Stimulated activated CD8-positive, alpha-beta memory T cell treated with anti-CD3 and anti-CD28 coated beads, Interleukin-4, amount 100 ng/mL, for 4 hours (primary cell): ENCODE measurements at regions not wholly inside any gene's neighbourhood (a gene's known extent, or its start where the extent isn't known, plus 50 kb on each side); places are given as distances from the start of the nearest gene placed in this dataset.
"Not testable (repeated sequence)": the region's sequence is repeated elsewhere in the genome, so short reads cannot be mapped to it uniquely, and the experiment has no call there.

Experiments
- DNase-seq, 2 donors: peaks; one replicate each; pipeline ENCODE4 v3.0.0-alpha.2; 2020; ENCODE audit warnings: low read depth in 2 of 2, low spot score in 1 of 2

DNA sequence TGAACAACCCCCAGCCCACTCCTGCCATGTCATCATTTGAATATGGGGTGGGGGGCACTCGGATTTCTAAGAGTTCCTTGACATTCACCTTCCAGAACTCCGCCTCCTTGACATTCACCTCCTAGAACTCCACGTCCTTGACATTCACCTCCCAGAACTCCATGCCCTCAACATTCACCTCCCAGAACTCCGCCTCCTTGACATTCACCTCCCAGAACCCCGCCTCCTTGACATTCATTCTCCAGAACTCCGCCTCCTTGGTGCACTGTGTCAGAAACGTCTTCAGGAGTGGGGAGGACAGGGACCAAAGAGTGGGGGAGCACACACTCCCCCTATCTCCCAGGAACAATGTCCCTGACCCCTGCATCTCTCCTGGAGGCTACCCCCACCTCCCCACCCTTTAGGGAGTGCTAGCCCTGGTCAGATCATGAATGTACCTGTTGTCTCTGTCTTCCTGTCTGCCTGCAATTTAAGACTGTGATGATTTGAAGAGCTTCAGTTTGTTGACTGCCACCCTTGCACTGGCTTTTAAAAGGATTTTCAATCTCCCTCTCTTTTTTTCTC is 110.1 kb downstream of the NPTX2 start:
- no peak for DNase-seq

DNA sequence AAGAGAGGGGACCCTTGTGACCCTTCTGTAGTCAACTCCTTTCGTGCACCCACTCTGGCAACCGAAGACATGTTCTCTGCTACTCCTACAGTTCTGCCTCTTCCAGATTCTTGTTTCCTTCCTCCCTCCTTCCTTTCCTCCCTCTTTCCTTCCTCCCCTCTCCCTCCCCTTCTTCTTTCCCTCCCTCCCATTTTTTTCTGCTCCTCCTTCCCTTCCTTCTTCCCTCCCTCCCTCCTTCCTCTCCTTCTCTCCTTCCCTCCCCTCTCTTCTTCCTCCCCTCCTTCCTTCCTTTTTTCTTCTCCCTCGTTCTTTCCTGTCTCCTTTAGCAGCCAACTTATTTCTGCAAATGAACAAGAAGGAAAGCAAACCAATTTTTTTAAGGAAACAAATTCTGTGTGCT is 111.5 kb downstream of the NPTX2 start:
- DNase-seq, result no peak

DNA sequence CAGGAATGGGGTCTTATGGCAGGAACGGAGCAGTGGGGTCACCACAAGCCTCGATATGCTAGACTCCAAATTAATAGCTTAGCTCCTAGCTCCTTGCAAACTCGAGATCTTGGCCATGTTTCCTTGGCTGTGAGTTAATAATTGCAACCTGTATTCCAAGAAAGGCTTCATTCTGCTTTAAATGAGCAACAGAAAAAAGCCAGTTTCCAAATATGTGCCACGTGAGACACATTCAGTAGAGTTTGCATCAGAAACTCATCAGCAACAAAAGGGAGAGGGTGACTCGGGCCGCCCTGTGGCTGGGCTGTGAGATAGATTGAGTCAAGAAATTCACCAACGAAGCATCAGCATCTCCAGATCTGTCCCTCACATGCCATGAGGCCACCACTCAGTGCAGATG is 112.0 kb downstream of the NPTX2 start:
- DNase-seq, result no peak

DNA sequence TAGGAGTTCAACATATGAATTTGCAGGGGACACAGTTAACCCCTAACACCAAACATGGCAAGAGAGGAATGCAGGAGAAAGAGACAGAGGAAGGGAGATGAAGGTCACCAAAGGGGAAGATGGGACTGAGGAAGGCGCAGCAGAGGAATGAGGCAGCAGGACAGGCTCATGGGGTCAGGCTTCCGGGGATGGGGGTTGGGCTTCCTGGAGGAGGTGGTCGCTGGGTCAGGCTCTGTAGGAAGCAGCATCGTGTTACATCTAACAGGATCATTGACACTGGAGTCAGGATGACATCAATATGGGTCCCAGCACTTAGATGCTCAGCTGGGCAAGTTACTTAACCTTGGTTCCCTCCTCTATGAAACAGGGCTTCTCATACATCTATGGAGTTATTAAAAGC is 113.2 kb downstream of the NPTX2 start:
- no peak for DNase-seq

DNA sequence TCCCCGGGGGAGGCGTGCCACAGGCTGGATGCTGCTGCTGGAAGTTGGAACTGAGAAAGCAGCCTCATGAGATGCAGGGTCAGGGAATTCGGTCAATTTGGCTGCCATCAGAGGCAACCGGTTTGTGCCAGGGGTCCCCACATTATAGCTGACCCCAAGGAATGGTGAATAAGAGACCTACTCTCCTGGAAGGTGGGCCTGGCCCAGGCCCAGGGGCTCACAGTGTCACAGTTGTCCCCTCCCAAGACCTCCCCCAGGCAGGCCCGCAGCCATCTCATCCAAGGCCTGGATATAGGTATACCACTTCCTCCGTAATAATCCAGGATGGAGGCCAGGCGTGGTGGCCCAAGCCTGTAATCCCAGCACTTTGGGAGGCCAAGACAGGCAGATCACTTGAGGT is 114.6 kb downstream of the NPTX2 start:
- no peak for DNase-seq

DNA sequence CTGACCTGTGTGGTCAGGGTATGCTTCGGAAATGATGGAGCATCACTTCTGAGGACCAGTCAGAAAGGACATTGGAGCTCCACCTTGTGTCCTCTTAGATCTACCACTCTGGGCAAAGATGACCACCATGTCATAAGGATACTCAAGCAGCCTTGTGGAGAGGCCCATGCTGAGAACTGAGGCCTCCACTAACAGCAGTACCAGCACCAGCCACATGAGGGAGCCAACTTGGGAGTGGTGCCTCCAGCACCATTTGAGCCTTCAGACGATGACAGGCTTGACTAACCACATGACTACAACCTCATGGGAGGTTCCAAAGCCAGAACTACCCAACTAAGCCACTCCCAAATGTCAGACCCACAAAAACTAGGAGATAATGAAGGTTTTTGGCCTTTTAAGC is 116.0 kb downstream of the NPTX2 start:
- peak in 1 of 2 donors; percentile 6 for DNase-seq

DNA sequence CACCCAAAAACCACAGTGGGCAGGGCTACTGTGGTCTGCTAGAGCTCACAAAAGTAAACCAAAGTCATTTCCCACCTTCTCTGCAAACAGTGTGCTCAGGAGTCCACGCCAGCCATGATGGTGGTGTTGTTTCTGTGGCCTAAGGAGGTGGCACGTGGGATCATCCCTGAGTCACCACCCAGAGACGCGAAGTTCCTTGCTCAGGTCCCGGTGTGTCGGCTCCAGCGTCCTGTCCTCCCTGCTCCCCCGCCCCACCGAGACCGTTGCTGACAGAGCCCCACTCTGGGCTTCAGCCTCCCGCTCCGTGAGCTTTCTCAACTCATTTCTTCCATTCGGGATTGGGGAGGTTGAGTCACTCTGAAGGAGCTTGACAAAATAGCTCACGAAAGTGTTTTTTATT is 118.7 kb downstream of the NPTX2 start:
- no peak for DNase-seq

DNA sequence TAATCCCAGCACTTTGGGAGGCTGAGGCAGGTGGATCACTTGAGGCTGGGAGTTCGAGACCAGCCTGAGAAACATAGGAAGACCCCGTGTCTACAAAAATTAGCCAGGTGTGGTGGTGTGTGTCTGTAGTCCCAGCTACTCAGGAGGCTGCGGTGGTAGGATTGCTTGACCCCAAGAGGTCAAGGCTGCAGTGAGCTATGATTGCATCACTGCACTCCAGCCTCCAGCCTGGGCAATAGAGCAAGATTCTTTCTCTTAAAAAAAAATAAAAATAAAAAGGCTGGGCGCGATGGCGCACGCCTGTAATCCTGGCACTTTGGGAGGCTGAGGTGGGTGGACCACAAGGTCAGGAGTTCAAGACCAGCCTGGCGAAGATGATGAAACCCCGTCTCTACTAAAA is 119.4 kb downstream of the NPTX2 start:
- not testable (repeated sequence) for DNase-seq

DNA sequence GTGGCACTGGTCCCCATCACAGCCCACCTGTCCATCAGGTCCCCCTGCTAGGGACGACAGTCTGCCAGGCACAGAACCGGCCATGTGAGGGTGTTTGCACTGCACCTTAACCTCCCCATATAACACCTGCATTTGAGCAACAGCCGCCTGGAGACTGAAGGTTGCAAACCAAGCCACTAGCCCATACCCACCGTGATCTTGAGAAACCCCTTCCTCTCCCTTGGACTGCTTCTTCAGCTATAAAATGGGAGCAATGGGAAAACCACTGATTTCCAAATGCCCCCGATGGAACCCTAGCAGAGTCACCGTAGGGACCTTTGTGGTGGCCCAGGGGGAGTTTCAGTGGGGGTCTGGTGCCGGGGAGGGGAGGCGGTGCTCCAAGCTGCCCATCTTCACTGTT is 120.1 kb downstream of the NPTX2 start:
- no peak for DNase-seq

DNA sequence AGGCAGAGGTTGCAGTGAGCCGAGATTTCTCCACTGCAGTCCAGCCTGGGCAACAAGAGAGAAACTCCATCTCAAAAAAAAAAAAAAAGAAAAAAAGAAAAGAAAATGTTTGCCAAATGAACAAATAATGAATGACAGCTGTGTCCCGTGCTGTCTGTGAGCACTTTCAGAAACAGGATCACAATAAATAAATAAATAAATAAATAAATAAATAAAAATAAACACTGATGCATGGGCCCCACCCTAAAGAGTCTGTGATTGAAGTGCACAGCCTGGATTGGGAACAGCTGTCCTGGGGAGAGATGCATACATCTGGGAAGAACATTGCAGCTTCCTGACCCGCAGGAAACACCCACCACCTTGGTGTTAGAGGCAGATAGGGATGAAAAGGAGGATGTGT is 123.6 kb downstream of the NPTX2 start:
- no peak for DNase-seq

DNA sequence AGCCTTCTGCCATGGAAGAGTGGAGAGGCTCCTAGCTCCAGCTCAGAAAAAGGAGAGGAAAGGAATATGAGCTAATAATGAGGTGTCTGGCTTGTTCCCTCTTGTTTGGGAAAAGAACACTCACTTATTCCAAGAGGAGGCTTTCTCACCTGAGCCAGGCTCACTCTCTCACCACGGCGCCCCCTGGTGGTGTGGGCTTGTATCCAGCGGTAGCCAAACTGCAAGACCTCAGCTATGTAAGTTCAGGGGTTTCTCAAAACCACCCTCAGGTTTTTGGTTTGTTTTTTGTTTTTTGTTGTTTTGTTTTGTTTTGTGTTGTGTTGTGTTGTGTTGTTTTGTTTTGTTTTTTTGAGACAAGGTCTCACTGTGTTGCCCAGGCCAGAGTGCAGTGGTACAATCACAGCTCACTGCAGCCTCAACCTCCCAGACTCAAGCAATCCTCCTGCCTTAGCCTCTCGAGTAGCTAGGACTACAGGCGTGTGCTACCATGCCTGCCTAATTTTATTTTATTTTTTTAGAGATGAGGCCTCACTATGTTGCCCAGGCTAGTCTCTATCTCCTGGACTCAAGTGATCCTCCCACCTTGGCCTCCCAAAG is 124.0 kb downstream of the TMEM130 start:
- peak; percentile 23 to 59 for DNase-seq

DNA sequence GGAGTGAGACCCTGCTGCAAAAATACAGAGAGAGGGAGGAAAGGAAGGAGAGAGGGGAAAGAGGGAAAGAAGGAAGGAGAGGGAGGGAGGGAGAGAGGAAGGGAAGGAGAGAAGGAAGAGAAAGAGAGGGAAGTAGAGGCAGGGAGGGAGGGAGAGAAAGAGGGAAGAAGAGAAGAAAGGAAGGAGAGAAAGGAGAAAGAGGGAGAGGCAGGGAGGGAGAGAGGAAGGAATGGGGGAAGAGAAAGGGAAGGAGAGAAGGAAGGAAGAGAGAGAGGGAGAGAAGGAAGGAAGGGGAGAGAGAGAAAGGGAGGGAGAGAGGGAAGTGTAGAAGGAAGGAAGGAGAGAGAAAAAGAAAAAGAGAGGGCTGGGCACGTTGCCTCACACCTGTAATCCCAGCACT is 121.7 kb downstream of the TMEM130 start:
- DNase-seq, result no peak

DNA sequence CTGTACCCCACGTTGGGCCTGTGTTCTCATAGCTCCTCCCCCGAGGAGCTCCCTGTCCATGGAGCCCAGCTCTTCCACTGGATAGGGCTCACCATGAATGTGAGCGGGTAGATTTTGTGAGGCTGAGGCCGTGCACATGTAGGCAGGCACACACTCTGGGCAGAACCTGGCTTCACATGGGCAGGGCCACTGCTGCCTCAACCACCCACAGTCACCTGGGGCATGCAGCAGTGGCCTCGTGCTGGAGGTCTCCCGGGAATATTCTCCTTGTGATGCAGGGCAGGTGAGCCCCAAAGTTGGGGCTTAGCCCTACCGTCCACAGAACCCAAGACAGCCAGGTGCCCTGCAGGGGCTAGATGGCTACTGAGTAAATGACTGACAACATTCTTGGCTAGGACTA is 116.6 kb downstream of the TMEM130 start:
- DNase-seq, result no peak

DNA sequence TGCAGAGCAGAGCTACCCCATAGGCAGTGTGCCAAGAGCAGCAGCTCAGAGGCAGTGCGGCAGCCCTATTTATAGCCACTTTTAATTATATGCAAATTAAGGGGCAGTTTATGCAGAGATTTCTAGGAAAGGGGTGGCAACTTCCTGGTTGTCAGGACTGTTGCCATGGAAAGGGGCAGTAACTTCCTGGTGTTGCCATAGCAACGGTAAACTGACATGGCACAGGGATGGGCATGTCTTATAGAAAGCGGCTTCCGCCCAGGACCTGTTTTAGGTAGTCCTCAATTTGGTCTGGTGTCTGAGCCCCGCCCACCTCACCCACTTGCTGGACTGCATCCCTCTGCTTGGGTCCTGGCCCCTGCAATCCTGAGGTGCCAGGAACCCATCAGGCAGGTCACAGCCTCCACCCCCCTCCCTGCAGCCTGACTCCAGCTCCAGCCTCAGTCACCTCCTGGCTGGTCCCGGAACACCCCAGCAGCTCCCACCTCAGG is 115.8 kb downstream of the TMEM130 start:
- DNase-seq, result no peak

DNA sequence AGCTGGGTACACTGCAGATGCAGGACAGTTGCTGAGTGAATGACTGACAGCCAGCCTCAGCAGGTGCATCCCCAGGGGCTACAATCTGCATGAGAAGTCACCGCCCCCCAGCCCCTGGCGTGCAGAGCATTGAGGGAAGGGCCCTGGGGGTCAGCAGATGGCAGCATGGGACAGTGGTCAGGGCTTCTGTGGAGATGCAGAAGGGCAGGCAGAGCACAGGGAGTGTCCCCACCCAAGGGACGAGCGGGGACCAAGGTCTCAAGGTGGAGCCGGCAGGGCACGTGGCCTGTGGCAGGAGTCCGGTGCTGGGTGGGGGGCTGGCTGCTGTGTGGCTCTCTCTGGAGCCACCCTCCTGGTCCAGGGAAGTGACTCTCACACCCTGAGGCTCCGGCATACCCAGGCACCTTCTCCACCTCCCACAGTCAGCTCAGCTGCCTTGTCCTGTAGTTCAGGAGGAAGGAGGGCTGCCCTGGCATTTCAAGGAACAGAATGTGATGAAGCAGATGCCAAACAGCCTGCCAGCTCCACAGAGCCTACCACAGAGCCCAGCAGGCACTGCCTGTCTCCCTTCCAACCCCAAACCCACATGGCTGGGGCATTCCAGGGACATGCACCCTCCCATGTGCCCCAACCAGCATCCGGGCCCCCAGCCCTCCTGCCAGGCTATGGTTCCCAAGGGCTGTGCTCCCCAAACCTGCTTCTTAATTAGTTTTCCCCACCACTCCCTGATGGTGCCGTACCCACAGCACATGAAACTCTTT is 114.5 kb downstream of the TMEM130 start:
- DNase-seq, result no peak

DNA sequence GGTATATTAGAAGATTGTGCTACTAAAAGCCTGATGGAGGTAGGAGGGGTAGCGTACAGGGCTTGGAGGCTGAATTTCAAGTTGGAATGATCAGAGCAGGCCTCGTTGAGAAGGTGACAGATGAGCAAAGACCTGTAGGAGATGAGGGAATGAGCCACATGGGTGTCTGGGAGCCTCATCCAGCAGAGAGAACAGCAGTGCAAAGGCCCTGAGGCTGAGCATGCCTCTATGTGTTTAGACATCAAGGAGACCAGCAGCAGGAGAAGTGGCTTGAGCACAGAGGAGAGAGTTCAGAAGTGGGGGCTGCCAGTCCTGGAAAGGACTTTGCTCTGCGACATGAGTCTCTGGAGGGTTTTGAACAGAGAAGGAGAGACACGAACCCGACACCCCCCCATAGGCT is 111.7 kb downstream of the TMEM130 start:
- no peak for DNase-seq

DNA sequence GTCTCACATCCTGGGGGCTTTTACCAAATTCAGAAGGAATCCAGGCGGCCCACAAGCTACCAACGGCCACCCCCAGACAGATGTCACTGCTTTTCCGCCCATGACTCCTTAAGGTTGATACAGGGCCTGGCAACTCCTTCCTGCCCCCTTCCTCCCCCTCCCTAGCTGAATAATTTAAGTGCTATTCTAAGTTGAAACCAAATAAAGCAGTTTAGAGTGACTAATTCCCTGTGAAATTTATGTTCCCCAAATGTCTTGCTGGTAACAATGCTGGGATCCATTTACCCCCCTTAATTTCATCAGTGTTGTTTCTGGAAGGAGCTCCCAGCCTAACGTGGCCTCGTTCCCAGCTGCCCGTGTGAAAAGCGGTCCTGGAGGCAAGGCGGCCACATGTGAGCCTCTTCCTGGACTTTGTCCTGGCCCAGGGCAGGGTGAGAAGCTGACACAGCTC is 109.6 kb downstream of the TMEM130 start:
- DNase-seq, result no peak

DNA sequence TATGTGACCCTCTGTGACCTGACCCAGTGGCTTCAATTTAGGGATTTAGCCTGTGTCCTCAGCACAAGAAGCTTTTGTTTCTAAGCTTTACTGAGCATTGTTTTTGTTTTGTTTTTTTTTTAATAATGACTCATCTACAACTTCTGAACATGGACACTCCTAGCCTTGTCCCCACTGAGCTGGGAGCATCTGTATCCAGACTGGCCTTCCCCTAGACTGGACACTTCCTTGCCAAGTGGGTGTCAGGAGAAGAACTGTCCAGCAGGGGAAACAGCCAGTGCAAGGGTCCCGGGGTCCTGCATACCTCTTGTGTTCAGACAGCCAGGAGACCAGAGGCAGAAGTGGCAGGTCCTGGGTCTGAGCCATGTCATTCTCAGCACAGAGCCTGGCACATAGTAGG is 108.6 kb downstream of the TMEM130 start:
- no peak for DNase-seq

DNA sequence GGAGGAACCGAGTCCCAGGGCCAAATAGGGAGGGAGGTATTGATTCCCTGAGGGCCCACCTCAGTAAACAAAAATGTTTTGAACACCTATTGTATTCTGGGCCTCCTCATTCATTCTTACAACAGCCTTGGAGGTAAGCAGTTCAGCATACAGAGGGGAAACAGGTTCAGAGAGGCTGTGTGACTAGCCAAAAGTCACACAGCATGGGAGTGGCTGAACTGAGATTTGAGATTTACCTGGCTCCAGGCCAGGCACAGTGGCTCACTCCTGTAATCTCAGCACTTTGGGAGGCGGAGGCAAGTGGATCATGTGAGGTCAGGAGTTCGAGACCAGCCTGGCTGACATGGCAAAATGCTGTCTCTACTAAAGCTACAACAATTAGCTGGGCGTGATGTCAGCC is 107.2 kb downstream of the TMEM130 start:
- DNase-seq, result no peak

DNA sequence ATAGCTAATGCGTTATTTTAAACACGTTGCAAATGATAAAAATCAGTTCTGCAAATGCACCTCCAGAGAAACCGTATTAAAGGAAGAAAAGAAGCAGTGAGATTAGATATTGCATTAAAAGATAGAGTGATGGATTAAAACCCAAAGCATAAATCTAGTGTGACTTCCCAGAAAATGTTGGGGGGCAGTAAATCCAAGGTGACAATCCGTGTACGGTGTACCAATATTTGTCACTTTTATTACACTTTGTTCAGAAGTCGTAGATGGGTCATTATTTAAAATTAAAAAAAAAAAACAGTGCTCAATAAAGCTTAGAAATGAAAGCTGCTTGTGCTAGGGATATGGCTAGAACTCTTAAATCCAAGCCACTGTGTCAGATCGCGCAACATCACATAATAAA is 106.4 kb downstream of the TMEM130 start:
- no peak for DNase-seq

DNA sequence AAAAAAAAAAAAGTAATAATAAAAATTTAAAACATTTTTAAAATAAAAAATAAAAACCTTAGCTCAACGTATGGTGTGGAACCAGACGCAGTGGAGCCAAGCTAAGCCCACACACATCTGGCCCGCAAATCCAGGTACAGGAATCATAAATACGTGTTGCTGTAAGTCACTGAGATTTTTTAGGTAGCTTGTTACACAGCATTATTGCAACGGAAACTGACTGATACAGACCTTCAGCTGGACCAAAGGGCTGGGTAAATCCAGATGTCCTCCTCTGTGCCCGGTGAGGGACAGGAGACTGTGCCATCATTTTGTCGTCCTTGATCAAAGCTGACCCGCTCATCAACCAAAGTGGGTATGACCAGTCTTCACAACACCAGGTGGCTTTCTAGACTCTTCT is 104.9 kb downstream of the TMEM130 start:
- no peak for DNase-seq

DNA sequence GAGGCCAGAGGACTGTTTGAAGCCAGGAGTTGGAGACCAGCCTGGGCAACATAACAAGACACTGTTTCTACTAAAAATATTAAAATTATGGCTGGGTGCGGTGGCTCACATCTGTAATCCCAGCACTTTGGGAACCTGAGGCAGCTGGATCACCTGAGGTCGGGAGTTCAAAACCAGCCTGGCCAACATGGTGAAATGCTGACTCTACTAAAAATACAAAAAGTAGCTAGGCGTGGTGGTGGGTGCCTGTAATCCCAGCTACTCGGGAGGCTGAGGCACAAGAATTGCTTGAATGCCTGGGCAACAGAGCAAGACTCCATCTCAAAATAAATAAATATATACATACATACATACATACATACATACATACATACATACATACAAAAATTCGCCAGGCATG is 99.7 kb downstream of the TMEM130 start:
- DNase-seq, result not testable (repeated sequence)

DNA sequence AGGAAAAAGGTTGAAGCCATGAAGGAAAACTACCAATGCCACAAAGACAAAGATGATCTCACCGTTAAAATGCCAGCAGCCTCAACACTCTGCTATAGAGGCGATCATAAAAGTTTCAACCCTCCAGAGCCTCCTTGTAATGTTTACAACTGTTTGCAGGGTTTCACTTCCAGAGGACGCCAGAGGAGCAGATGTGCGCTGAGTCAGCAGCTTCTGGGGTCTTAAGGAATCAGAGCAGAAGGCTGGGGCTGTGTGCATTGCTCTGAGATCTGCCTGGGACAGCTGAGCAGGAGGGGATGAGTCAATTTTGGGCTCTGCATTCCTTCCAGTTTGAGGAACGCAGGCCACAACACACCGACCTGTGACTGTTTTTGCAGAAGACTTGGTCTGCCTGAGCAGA is 98.3 kb downstream of the TMEM130 start:
- no peak for DNase-seq
